ENCODE measurements at regions not wholly inside any gene's neighbourhood (a gene's known extent, or its start where the extent isn't known, plus 50 kb on each side); places are given as distances from the start of the nearest gene placed in this dataset.
"Not testable (repeated sequence)": the region's sequence is repeated elsewhere in the genome, so short reads cannot be mapped to it uniquely, and the experiment has no call there.

- Mint-ChIP-seq H3K4me1 (peaks cover 37 to 66% (median 52%) of the 10 kb centered on the region in 3 donors), H3K4me3 (peak overlapping the region in 4 of 8 donors; percentile 4 to 60 (median 29))
Measured at GRCh38 chr6:109897025-109897424, 81.1 kb upstream of the GPR6 start.

GRCh38 chr6:109897561-109898080 is 80.5 kb upstream of the GPR6 start:
- Mint-ChIP-seq H3K4me3 (no peak overlapping the region), H3K27ac (peak overlapping the region in 3 of 6 donors; percentile 60 to 80 (median 77)), H3K9me3 (peaks cover 0 to 18% (median 9%) of the 10 kb centered on the region in 7 donors), H3K36me3 (peaks cover 8 to 10% of the 10 kb centered on the region in 2 donors), H3K27me3 (no peaks in the 10 kb centered on the region), H3K4me1 (peaks cover 31 to 60% (median 46%) of the 10 kb centered on the region in 3 donors)
- DNase-seq (no peak), ATAC-seq (ENCODE audit: low read depth in 2 of 2) (no peak)

More at GRCh38 chr6:109897025-109897424, 81.1 kb upstream of the GPR6 start:
- Mint-ChIP-seq H3K9me3 (peaks cover 0 to 21% (median 9%) of the 10 kb centered on the region in 7 donors), H3K27ac (peak overlapping the region in 4 of 6 donors; percentile 29 to 80 (median 68)), H3K36me3 (peaks cover 10% of the 10 kb centered on the region in 2 donors), H3K27me3 (no peaks in the 10 kb centered on the region)
- ATAC-seq (ENCODE audit: low read depth in 2 of 2) (no peak), DNase-seq (no peak)

- H3K36me3 Mint-ChIP-seq: no peaks in the 10 kb centered on the region
- peaks cover 0 to 3% (median 0%) of the 10 kb centered on the region in 7 donors for H3K9me3 Mint-ChIP-seq
- H3K4me3 Mint-ChIP-seq: no peak overlapping the region
- H3K4me1 Mint-ChIP-seq: peaks cover 9 to 18% (median 10%) of the 10 kb centered on the region in 3 donors
- DNase-seq (no peak), ATAC-seq (ENCODE audit: low read depth in 2 of 2) (no peak)
- peaks cover 0 to 8% (median 5%) of the 10 kb centered on the region in 3 donors for H3K27me3 Mint-ChIP-seq
- no peak overlapping the region for H3K27ac Mint-ChIP-seq
Measured at GRCh38 chr6:109901976-109902375, 76.1 kb upstream of the GPR6 start.

DNA sequence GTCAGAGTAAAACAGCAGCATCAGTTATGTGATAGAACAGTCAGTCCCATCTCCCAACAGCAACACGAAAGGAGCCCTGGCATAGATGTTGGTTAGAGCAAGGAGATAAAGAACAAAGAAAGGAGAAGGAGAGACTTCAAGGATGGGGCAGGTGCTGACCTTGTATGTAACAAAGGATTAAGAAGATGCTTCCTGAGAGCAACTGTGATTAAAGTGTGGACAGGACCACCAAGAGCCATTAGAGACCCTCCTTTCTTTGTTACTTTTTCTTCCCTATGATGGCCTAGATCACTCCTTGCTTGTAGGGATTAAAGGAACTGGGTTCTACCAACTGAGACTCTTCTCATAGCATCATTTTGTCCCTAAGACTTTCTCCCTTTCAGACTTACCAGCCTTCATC is 75.2 kb upstream of the GPR6 start:
- Mint-ChIP-seq H3K4me3 (no peak overlapping the region), H3K27ac (no peak overlapping the region), H3K36me3 (no peaks in the 10 kb centered on the region), H3K27me3 (peaks cover 0 to 8% (median 5%) of the 10 kb centered on the region in 3 donors), H3K9me3 (peaks cover 0 to 3% (median 0%) of the 10 kb centered on the region in 7 donors), H3K4me1 (peaks cover under 1 to 9% (median 5%) of the 10 kb centered on the region in 3 donors)
- ATAC-seq (ENCODE audit: low read depth in 2 of 2): no peak
- no peak for DNase-seq

DNA sequence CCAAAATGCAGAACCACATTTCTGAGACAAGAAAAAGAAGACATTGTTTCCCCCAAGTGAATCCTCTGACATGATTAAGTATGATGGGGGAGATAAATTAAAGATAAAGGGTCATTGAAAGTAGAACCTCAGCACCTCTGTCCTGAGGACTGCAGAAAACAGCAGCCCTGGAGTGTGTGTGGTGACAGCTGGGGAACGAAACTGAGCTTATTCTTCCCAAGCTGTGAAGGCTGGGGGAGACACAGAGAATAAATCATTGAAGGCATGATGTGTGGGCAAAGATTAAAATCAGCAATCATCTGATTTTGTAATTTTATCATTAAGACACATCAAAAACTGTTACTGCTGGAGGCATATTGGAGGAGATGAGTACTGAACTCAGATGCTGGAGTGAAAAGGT is 67.5 kb upstream of the GPR6 start:
- H3K4me1 Mint-ChIP-seq: peaks cover 0 to 8% (median 1%) of the 10 kb centered on the region in 3 donors
- H3K9me3 Mint-ChIP-seq: peaks cover 0 to 3% (median 0%) of the 10 kb centered on the region in 7 donors
- no peak overlapping the region for H3K27ac Mint-ChIP-seq
- H3K4me3 Mint-ChIP-seq: no peak overlapping the region
- peaks cover 4 to 5% (median 5%) of the 10 kb centered on the region in 3 donors for H3K27me3 Mint-ChIP-seq
- no peaks in the 10 kb centered on the region for H3K36me3 Mint-ChIP-seq
- no peak for DNase-seq
- ATAC-seq (ENCODE audit: low read depth in 2 of 2): no peak

DNA sequence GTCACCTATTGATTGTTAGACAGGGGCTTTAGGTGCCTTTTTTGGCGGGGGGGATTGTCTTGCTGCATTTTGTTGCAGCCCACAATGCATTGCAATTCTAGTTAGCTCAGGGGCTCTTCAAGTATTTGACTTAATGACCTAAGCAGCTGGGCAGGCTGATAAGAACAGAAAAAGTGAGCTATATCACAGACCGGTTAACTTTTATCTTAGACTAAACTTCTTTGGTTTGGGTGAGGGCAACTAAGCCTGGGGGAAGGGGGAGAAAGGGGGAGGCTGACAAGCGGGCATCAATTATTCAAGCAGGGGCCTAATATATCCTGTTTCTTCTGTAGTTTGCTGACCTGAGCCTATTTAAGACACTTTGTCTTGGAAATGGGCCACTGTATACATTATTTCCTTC is 66.0 kb upstream of the GPR6 start:
- no peak for DNase-seq
- Mint-ChIP-seq H3K9me3 (peaks cover 0 to 5% (median 2%) of the 10 kb centered on the region in 7 donors), H3K4me1 (peaks cover 0 to 13% (median 7%) of the 10 kb centered on the region in 3 donors), H3K27ac (no peak overlapping the region), H3K27me3 (peaks cover 0 to 5% (median 4%) of the 10 kb centered on the region in 3 donors), H3K4me3 (no peak overlapping the region), H3K36me3 (no peaks in the 10 kb centered on the region)
- no peak for ATAC-seq (ENCODE audit: low read depth in 2 of 2)

DNA sequence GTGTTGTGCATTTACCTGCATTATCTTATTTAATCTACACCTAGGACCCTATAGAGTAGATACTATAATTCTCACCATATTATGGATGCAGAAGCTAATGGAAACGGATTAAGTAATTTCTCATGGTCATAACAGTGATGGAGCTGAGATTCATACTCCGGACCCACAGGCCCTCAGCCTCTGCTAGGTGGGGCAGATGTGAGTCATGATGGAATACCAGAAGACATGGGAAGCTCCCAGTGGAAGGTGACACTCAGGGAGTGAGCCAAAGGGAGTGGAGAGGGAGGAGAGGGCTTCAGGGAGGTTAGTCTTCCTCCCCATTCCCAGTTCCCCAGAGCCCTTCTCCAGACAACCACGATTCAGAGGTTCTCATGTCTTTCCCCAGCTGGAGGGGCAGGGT is 65.2 kb upstream of the GPR6 start:
- Mint-ChIP-seq H3K36me3 (no peaks in the 10 kb centered on the region), H3K27me3 (peaks cover 0 to 5% (median 4%) of the 10 kb centered on the region in 3 donors), H3K4me1 (peaks cover 0 to 13% (median 7%) of the 10 kb centered on the region in 3 donors), H3K27ac (no peak overlapping the region), H3K4me3 (no peak overlapping the region), H3K9me3 (peaks cover 0 to 5% (median 2%) of the 10 kb centered on the region in 7 donors)
- ATAC-seq (ENCODE audit: low read depth in 2 of 2) (no peak), DNase-seq (no peak)

DNA sequence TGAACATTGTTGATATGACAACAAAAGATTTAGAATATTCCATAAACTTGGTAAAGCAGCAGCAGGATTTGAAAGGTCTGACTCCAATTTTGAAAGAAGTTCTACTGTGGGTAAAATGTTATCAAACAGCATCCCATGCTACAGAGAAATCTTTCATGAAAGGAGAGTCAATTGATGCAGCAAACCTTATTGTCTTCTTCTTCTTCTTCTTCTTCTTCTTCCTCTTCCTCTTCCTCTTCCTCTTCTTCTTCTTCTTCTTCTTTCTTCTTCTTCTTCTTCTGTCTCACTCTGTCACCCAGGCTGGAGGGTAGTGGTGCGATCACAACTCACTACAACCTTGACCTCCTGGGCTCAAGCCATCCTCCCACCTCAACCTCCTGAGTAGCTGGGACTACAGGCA is 62.4 kb upstream of the GPR6 start:
- not testable (repeated sequence) for H3K36me3 Mint-ChIP-seq; H3K27me3 Mint-ChIP-seq; DNase-seq; ATAC-seq (ENCODE audit: low read depth in 2 of 2); H3K9me3 Mint-ChIP-seq; H3K4me1 Mint-ChIP-seq
- Mint-ChIP-seq H3K27ac (peak overlapping the region in 2 of 6 donors; percentile 27 to 49), H3K4me3 (peak overlapping the region in 1 of 8 donors; percentile 27)

- DNase-seq (no peak), ATAC-seq (ENCODE audit: low read depth in 2 of 2) (no peak)
- Mint-ChIP-seq H3K27ac (peak overlapping the region in 2 of 6 donors; percentile 20 to 24), H3K27me3 (peaks cover 6 to 8% (median 7%) of the 10 kb centered on the region in 3 donors), H3K36me3 (no peaks in the 10 kb centered on the region), H3K9me3 (peaks cover 0 to 5% (median 2%) of the 10 kb centered on the region in 7 donors), H3K4me1 (peaks cover 0 to 10% (median 7%) of the 10 kb centered on the region in 3 donors), H3K4me3 (no peak overlapping the region)
Measured at GRCh38 chr6:109916759-109917158, 61.4 kb upstream of the GPR6 start.

GRCh38 chr6:109918227-109918626 is 59.9 kb upstream of the GPR6 start:
- no peak for ATAC-seq (ENCODE audit: low read depth in 2 of 2)
- Mint-ChIP-seq H3K4me1 (peaks cover 0 to 10% (median 7%) of the 10 kb centered on the region in 3 donors), H3K9me3 (peaks cover 0 to 5% (median 2%) of the 10 kb centered on the region in 7 donors), H3K4me3 (no peak overlapping the region), H3K36me3 (no peaks in the 10 kb centered on the region), H3K27ac (no peak overlapping the region), H3K27me3 (peaks cover 7 to 10% (median 8%) of the 10 kb centered on the region in 3 donors)
- no peak for DNase-seq

- H3K9me3 Mint-ChIP-seq: peaks cover 0 to 4% (median 1%) of the 10 kb centered on the region in 7 donors
- H3K27me3 Mint-ChIP-seq: peaks cover 10 to 20% (median 18%) of the 10 kb centered on the region in 3 donors
- DNase-seq (no peak), ATAC-seq (ENCODE audit: low read depth in 2 of 2) (no peak)
- no peaks in the 10 kb centered on the region for H3K36me3 Mint-ChIP-seq
- no peak overlapping the region for H3K4me3 Mint-ChIP-seq
- peaks cover under 1 to 2% (median 2%) of the 10 kb centered on the region in 3 donors for H3K4me1 Mint-ChIP-seq
- peak overlapping the region in 1 of 6 donors; percentile 7 for H3K27ac Mint-ChIP-seq
Measured at GRCh38 chr6:109920911-109921310, 57.2 kb upstream of the GPR6 start.

- H3K4me1 Mint-ChIP-seq: peaks cover 0 to 4% (median 0%) of the 10 kb centered on the region in 3 donors
- H3K9me3 Mint-ChIP-seq: peaks cover 0 to 2% (median 0%) of the 10 kb centered on the region in 7 donors
- DNase-seq: no peak
- H3K27ac Mint-ChIP-seq: no peak overlapping the region
- peaks cover 10 to 25% (median 18%) of the 10 kb centered on the region in 3 donors for H3K27me3 Mint-ChIP-seq
- H3K36me3 Mint-ChIP-seq: no peaks in the 10 kb centered on the region
- no peak overlapping the region for H3K4me3 Mint-ChIP-seq
- no peak for ATAC-seq (ENCODE audit: low read depth in 2 of 2)
Measured at GRCh38 chr6:109922851-109923250, 55.3 kb upstream of the GPR6 start.

DNA sequence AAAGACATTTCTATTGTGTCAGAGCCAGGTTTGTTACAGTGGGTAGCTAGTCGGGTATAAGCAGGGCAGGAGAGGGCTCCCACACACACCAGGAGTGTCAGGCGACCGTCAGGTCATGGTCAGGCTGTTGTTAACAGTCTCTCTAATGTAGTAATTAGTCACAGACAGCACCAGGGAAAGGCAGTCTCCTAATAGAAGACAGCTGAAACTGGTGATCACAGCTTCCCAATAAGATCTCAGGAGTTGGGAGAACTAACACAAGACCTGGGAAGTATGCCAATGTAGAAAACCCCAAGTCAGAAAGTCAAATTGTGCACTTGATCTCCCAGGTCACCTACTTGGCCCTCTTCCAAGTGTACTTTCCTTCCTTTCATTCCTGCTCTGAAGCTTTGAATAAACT is 53.0 kb upstream of the GPR6 start:
- H3K27me3 Mint-ChIP-seq: peaks cover 10 to 25% (median 13%) of the 10 kb centered on the region in 3 donors
- peaks cover 0 to 4% (median 0%) of the 10 kb centered on the region in 3 donors for H3K4me1 Mint-ChIP-seq
- no peaks in the 10 kb centered on the region for H3K36me3 Mint-ChIP-seq
- peaks cover 0 to 2% (median 0%) of the 10 kb centered on the region in 7 donors for H3K9me3 Mint-ChIP-seq
- no peak for DNase-seq
- ATAC-seq (ENCODE audit: low read depth in 2 of 2): no peak
- no peak overlapping the region for H3K4me3 Mint-ChIP-seq
- H3K27ac Mint-ChIP-seq: no peak overlapping the region

DNA sequence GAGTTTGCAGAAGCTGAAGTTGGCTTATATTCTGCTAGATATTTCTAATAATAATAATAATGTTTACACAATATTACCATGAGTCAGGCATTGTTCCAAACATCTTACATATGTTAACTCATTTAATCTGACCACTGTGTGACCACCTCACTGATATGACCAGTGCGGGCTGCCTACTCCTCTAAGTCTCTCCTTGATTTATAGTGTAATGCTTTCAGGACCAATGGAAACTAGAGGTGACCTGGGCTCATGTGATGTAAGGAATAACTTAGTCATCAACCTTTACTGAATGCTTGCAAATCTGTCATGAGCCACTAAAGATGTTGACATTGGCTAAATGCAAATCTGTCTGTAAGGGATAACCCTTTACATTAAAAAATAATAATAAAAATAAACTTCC is 51.1 kb upstream of the GPR6 start:
- Mint-ChIP-seq H3K27me3 (peaks cover under 1 to 18% (median 10%) of the 10 kb centered on the region in 3 donors), H3K36me3 (no peaks in the 10 kb centered on the region), H3K9me3 (peaks cover 0 to 8% (median 5%) of the 10 kb centered on the region in 7 donors), H3K27ac (no peak overlapping the region), H3K4me1 (peaks cover 11 to 16% (median 14%) of the 10 kb centered on the region in 3 donors), H3K4me3 (no peak overlapping the region)
- DNase-seq (no peak), ATAC-seq (ENCODE audit: low read depth in 2 of 2) (no peak)

All from naive B cell (primary cell).